Chondrocyte (in vitro differentiated cells): ENCODE measurements at regions not wholly inside any gene's neighbourhood (a gene's known extent, or its start where the extent isn't known, plus 50 kb on each side); places are given as distances from the start of the nearest gene placed in this dataset.

Experiments used
- DNase-seq: peaks from one replicate; pipeline ENCODE4 v3.0.0; 2021; ENCODE audit warnings: mixed read lengths, low spot score
- H3K27ac Mint-ChIP-seq: one replicate; pipeline ENCODE4 v1.8.0; 2021; ENCODE audit warnings: mild to moderate bottlenecking, moderate library complexity, mixed read lengths; ENCODE audit not compliant: unreplicated experiment
- H3K27me3 Mint-ChIP-seq: 2 replicates; pipeline ENCODE4 v1.8.0; 2021; ENCODE audit warnings: low read depth, mixed read lengths
- H3K36me3 Mint-ChIP-seq: 2 replicates; pipeline ENCODE4 v1.8.0; 2021; ENCODE audit warnings: low read depth, mixed read lengths
- H3K4me1 Mint-ChIP-seq: 2 replicates; pipeline ENCODE4 v1.8.0; 2021; ENCODE audit warnings: low read depth, mild to moderate bottlenecking, mixed read lengths
- H3K4me3 Mint-ChIP-seq: one replicate; pipeline ENCODE4 v1.8.0; 2021; ENCODE audit warnings: mild to moderate bottlenecking, moderate library complexity, mixed read lengths; ENCODE audit not compliant: unreplicated experiment
- H3K9me3 Mint-ChIP-seq: 2 replicates; pipeline ENCODE4 v1.8.0; 2021; ENCODE audit warnings: low read depth, mixed read lengths
- CTCF ChIP-seq: fragments of 200-600 bp; sonication (generic); IDR thresholded peaks from 2 replicates; pipeline ENCODE4 v1.5.0; 2021; ENCODE audit warnings: antibody characterized with exemption, mild to moderate bottlenecking, moderate library complexity

GRCh38 chr3:118466795-118467330 is 567.8 kb downstream of the IGSF11 start:
- H3K36me3 Mint-ChIP-seq, result no peaks in the 10 kb centered on the region
- peaks cover 1% of the 10 kb centered on the region for H3K27me3 Mint-ChIP-seq
- no peak overlapping the region for H3K27ac Mint-ChIP-seq
- no peak overlapping the region for H3K4me3 Mint-ChIP-seq
- DNase-seq, result no peak
- TF ChIP-seq CTCF, result no peak
- H3K9me3 Mint-ChIP-seq, result no peaks in the 10 kb centered on the region
- H3K4me1 Mint-ChIP-seq, result no peaks in the 10 kb centered on the region

GRCh38 chr3:118468801-118469200 is 565.8 kb downstream of the IGSF11 start:
- DNase-seq, result no peak
- no peak overlapping the region for H3K27ac Mint-ChIP-seq
- H3K36me3 Mint-ChIP-seq, result no peaks in the 10 kb centered on the region
- H3K4me1 Mint-ChIP-seq, result no peaks in the 10 kb centered on the region
- peaks cover 1% of the 10 kb centered on the region for H3K27me3 Mint-ChIP-seq
- H3K4me3 Mint-ChIP-seq, result no peak overlapping the region
- H3K9me3 Mint-ChIP-seq, result no peaks in the 10 kb centered on the region
- TF ChIP-seq CTCF, result no peak

GRCh38 chr3:118472586-118472985 is 562.1 kb downstream of the IGSF11 start:
- no peak overlapping the region for H3K27ac Mint-ChIP-seq
- H3K27me3 Mint-ChIP-seq, result peaks cover 1% of the 10 kb centered on the region
- no peak for DNase-seq
- no peak for TF ChIP-seq CTCF
- no peak overlapping the region for H3K4me3 Mint-ChIP-seq
- H3K4me1 Mint-ChIP-seq, result no peaks in the 10 kb centered on the region
- no peaks in the 10 kb centered on the region for H3K9me3 Mint-ChIP-seq
- no peaks in the 10 kb centered on the region for H3K36me3 Mint-ChIP-seq

GRCh38 chr3:118473343-118473742 is 561.3 kb downstream of the IGSF11 start:
- no peak overlapping the region for H3K4me3 Mint-ChIP-seq
- no peaks in the 10 kb centered on the region for H3K27me3 Mint-ChIP-seq
- no peaks in the 10 kb centered on the region for H3K4me1 Mint-ChIP-seq
- H3K36me3 Mint-ChIP-seq, result no peaks in the 10 kb centered on the region
- no peaks in the 10 kb centered on the region for H3K9me3 Mint-ChIP-seq
- H3K27ac Mint-ChIP-seq, result no peak overlapping the region
- no peak for DNase-seq
- no peak for TF ChIP-seq CTCF

DNA sequence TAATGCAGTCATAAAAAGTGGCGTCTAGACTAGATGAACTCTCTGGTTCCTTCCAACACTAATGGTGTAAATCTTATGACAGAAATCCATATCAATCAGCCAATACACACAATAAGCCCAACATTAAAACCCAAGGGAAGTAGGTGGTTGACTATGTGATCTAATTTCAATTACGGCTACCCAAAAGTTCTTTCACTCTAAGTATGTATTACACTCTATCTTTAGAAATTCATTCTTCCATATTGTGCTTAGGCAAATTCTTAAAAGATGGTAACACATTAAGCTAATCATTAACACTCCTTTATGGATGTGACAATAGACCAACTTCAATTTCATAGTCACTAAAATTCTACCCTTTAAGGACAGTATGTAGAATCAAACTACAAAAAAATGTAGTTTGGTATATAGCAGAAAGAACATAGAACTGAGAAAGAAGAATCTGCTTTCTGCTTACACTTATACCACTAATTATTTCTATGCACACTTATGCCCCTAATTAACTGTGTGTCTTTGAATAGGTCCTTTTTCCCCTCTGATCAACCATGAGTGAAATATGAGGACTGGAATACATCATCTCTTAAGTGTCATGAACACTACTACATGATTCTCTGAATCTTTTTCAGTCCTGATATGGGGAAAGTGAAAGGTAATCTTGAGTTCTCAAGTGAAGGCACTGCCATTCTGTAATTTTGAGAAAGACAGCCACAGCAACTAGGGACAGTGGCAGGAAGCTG is 557.6 kb downstream of the IGSF11 start:
- Mint-ChIP-seq H3K27ac (no peak overlapping the region), H3K27me3 (no peaks in the 10 kb centered on the region), H3K4me1 (peaks cover 3% of the 10 kb centered on the region), H3K4me3 (no peak overlapping the region), H3K9me3 (no peaks in the 10 kb centered on the region), H3K36me3 (no peaks in the 10 kb centered on the region)
- no peak for DNase-seq
- no peak for TF ChIP-seq CTCF
